ENCODE measurements at regions not wholly inside any gene's neighbourhood (a gene's known extent, or its start where the extent isn't known, plus 50 kb on each side); places are given as distances from the start of the nearest gene placed in this dataset.

DNA sequence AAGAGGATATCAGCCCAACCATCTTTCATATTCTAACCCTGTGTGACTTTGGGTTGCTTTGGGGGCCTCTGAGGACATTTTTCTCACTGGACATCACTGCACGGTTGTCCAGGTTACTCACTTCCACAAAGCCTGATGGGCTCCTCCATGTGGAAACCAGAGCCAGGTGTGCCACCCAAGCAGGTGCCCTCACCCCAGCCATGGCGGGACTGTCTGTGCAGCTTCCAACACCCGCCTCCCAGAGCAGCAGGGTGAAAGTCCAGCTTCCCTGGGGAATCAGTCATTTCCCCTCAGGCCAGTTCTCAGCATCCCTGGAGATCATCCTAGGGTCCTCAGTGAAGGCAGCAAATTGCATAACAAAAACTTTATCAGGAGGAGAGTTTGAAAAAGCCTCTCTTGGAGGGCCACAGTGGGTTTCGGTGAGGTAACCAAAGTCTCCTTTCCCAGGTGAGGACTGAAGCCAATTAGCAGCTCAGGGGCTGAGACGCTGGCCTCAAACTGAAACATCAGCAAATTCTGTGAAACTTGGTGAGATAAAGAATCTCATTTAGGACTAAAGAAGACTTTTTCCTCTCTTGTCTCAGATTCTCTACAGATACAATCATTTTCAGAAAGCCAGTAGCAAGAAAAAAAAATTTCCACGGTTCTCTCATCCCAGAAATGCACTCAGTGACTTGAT is 289.6 kb upstream of the CDH4 start:
- DNase-seq (ENCODE audit: extremely low read depth, low read depth), result no peak

DNA sequence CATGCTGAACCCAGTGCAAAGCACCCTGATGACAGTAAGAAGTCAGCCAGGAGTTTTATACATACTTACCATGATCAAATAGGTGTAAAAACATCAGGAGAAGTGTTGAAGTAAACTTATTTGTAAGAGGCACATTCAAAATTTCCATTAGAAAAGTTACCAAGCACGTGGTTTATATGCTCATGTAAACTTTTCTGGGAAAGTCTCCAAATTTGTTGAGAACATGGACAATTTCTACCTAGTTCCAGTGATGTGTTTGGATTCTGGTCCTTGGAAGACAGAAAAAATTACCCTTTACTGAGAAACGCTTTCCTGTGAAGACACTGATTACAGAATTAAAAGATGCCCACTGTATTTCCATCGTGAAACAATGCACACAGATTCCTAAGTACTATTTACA is 288.9 kb upstream of the CDH4 start:
- no peak for DNase-seq (ENCODE audit: extremely low read depth, low read depth)

DNA sequence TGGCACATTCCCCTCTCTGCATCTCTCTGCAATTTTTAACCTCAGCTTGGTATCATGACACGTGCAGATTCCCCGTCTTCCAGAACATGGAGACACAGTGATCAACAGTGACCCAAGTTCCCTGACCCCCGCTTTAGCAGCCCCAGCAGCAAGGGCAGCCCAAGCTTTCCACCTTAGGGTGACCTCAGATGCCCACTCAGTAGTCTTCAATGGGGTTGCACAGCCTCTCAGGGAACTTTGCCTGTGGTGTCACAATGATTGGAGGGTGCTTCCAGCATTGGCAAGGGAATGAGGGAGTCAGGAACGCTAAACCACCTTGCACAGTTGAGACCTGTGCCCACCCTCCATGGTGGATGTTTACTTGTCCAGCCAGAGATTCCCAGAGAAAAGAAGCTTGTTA is 287.1 kb upstream of the CDH4 start:
- DNase-seq (ENCODE audit: extremely low read depth, low read depth), result no peak

DNA sequence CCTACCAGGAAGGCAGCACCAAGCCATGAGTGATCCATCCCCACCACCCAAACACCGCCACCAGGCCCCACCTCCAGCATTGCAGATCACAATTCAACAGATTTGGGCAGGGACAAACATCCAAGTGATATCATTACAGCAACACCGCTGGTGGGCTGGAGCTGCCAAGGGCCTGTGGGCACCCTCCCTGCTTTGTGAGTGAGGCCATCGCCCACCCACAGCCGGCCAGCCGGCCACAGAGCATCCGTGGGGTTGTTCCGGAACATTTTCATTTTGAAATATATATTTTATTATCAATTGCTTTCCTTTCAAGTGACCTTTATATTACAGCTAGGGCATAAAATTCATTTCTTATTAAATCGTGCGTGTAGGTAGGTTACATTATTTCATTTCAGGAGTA is 286.0 kb upstream of the CDH4 start:
- DNase-seq (ENCODE audit: extremely low read depth, low read depth), result no peak

DNA sequence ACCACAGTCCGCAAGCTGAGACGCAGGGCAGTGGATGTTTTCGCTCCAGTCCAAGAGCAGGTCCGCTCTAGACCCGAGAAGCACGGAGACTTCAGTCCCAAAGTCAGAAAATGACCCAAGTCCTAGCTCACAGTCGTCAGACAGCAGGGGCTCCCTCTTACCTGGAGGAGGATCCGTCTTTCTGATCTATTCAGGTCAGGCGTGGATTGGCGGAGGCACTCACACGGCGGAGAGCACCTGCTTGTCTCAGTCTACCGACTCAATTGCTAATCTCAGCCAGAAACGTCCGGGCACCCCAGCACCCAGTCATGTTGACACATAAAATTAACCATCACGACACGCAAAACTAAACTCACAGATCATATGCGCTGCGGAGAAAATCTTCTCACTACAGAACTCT is 285.3 kb upstream of the CDH4 start:
- DNase-seq (ENCODE audit: extremely low read depth, low read depth), result no peak

DNA sequence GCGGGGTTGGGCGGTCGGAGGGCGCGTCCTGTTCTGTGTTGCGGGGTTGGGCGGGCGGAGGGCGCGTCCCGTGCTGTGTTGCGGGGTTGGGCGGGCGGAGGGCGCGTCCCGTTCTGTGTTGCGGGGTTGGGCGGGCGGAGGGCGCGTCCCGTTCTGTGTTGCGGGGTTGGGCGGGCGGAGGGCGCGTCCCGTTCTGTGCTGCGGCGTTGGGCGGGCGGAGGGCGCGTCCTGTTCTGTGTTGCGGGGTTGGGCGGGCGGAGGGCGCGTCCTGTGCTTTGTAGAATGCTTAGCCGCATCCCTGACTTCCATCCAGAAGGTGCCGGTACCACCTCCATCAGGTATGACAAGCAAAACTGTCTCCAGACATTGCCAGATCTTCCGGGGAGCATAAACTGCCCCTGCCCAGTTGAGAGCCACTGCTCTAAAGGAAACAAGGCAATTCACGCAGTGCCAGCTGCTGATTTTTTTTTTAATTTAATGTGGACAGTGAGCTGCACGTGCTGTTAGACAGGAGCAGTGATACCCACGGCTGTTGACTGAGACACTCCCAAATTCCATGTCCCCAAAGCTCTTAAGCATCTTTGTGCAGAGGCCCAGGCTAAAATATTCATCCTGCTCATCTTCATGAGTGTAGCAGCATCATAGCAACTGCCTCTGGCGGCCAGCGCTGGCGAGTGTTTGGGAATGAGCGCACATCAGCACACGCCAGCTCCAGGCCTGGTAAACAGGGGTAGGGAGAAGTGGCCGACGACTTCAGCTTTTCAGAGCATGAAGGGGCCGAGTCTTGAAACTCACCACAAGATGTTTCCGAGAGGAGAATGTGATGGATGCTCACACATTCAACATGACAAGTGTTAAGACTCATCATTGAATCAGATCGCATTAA is 284.4 kb upstream of the CDH4 start:
- no peak for DNase-seq (ENCODE audit: extremely low read depth, low read depth)

DNA sequence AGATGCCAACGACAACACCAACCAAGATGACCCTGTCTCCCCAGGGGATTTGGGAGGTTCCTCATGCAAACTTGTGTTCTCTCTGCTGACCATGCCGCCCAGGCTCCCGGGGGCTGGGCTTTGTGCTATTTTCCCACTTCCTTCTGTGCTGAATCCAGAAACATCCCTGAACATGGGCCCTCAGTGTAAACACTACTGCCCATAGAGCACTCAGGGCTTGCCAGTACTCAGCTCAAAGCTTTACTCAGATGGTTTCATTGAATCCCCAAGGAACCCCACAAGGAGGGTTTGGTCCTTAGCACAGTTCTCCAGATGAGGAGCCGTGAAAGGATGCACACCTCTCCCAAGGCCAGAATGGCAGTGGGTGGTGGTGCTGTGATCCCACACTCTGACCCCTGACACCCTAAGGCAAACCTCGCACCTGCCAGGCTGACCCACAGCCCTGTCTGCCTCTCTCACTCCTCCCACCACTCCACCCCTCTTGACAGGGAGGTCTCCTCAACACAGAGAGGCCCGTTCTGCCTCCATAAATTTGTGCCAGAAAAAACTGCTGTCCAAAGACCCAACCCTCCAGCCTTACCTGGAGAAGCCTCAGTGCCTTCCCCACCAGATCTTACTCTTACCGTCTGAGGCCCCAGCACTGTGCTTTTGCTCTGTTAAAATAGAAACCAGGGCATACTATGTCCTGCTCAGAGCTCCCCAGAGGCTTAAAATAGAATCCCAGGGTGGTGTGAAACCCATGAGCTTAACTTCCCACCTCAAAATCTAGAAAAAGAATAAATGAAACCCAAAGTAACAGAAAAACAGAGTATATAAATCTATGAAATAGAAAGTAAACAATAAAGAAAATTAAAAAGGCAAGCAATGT is 283.0 kb upstream of the CDH4 start:
- DNase-seq (ENCODE audit: extremely low read depth, low read depth), result no peak

DNA sequence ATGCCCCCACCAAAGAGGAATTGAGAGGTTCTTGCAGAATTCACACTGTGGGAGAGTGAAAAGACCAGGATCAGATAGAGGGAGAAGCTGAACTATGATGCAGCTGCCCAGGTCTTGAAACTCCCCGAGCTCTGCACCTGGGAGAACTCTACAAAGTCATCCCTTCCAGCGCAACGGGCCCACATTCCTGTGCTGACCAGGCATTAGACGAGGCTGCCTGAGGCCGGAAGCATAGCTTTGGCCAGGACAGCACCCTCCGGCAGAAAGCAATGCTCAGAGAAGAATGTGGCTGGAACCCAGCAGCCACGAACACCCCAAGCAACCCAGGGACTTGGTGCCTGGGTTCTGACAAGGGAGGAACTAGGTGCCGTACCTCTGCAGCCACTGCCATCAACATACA is 281.5 kb upstream of the CDH4 start:
- DNase-seq (ENCODE audit: extremely low read depth, low read depth), result no peak

DNA sequence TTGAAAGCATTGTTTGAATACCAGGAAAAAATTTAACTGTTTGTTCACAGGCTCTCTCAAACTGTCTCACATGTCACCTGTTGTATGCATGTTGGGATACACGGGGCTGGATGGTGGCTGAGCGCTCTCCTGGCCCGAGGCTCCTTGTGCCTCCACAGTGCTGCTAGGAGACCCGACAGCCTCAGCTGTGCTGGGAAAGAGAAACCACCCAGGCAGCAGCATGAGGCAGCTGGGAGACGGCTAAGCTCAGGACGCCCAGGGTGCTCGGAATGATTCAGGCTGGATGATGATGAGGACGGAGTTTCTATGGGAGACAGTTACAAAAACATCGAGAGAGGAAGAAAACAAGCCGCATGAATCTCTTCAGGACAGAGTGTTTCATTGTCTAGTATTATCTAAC is 278.0 kb upstream of the CDH4 start:
- no peak for DNase-seq (ENCODE audit: extremely low read depth, low read depth)

DNA sequence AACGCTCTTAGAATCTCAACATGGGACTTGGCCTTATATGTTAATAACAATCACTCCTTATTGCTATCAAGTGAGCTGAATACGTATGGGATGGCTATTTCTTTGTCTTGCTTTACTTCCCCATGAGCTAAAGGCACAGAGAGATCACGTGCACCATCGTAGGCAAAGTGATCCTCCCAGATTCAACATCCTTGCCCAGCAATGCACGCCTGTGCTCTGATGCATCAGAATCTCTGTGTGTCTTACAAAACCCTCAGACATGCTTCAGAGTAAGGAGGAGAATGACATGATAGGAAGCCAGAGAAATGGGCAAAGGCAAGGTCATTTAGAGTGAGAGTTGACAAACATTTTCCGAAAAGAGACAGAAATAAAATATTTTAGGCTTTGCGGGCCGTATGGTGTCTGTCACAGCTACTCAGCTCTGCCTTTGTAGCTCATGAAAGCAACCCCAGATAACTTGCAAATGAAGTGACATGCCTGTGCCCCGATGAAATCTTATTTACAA is 277.6 kb upstream of the CDH4 start:
- DNase-seq (ENCODE audit: extremely low read depth, low read depth), result no peak

DNA sequence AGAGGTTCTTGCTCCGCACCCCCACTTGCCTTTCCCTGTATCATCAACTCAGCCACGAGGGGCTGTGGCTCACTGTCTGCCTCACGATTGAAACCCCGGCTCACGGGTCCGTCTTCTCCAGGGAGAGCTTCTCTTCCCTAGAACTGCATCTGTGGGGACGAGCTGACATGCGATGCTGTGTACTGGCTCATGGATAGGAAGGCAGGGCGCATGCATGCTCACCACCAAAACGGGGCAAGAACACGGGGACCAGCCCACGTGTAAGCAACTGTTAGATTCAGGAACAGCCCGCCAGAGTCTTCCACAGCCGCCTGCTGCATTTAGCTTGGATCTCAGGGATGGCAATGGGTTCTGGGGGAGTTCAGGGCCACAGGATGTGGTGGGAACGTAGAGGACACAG is 275.9 kb upstream of the CDH4 start:
- DNase-seq (ENCODE audit: extremely low read depth, low read depth), result no peak

DNA sequence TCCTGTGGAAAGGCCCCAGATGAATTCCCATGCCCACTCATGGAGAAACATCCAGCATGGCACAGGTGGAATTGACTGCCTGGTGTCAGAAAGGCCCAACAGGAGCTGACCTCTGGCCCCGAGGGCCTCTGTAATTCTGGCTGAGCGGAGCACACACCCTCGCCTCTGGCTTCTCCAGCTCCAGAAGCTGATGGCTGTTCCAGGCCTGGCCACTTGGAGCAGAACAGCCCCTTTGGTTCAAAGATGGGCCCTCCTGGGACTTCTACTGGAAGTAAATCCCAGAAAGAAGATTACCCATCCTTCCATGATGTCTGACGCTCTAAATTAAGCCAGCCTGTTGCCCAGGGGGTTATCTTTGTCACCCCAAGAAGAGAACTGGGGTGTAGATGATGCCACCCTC is 275.1 kb upstream of the CDH4 start:
- DNase-seq (ENCODE audit: extremely low read depth, low read depth), result no peak

DNA sequence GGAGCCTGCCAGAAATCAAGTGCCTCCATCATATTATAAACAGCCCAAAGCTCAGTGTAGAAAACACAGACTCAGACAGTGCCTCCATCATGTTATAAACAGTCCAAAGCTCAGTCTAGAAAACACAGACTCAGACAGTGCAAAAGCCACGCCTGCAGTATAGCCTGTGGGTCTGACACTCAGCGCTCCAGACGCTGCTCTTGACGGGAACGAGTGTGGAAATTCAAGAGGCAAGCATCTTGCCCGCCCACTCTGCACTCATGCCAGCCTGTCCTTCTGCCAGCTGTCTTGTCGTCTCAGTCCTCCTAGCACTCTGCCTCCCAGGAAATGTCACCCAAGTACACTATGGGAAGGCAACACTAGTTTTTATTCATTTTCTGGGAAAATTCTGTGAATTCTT is 274.2 kb upstream of the CDH4 start:
- no peak for DNase-seq (ENCODE audit: extremely low read depth, low read depth)

DNA sequence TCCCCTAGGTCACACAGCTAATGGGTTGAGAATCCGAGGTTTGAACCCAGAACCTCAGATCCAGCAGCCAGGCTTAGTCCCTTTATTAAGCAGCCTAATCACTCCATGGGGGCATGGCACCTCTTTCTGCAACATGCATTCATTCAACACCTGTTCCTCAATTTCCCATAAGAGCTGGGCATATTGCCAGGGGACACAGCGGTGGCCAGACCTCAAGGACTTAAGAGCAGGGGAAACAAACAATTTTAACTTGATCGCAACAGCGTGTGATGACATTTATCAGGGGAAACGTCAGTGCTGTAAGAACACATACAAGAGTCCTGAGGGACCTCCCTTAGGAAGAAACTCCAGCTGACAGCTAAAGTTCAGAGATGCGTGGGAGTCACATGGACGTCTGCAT is 267.4 kb upstream of the CDH4 start:
- DNase-seq (ENCODE audit: extremely low read depth, low read depth), result no peak

DNA sequence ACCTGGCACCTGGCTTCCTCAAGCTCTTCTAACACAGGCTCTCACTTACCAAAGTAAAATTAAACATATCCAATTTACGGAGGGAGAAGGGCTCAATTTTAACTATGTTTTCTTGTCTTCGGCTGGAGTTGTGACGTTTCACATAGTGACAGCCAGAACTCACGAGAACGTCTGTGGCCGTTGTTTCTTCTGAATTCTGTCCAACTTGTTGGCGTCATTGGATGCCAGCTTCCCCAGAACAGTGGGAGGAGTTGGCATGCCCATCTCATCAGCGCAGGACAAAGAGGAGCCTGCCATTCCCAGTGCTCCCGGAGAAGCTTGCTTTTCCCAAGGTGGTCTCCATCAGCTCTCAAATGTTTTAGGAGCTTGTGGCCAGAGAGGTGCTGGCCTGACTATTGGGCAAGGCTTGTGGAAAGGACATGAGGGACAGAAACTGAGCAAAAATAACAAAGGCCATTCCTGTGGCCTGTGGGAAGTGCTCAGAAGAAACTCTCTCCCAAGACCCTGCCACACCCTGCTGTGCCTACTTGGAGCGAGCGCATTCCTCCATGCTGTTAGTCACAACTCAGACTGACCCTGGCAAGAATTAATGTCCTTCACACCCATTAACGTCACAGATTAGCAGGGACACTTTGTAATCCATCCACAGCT is 265.4 kb upstream of the CDH4 start:
- no peak for DNase-seq (ENCODE audit: extremely low read depth, low read depth)

DNA sequence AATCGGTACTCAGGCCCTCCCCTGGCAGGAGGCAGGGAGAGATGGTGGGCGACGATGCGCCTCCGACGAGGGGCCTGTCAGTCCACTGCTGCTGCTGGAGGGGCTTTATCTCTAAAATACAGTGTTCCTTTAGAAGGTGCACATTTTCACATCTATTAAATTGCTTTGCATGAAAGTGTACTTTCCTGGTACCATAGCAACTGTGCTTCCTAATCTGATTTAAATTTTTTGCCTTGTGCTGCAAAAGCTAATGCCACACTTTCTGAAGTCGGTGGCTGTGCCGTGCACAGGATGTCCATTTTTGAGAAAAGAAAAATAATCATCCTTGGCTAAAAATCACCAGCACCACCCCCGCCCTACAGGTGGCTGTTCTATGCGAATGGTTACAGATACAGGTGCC is 262.0 kb upstream of the CDH4 start:
- DNase-seq (ENCODE audit: extremely low read depth, low read depth), result no peak

DNA sequence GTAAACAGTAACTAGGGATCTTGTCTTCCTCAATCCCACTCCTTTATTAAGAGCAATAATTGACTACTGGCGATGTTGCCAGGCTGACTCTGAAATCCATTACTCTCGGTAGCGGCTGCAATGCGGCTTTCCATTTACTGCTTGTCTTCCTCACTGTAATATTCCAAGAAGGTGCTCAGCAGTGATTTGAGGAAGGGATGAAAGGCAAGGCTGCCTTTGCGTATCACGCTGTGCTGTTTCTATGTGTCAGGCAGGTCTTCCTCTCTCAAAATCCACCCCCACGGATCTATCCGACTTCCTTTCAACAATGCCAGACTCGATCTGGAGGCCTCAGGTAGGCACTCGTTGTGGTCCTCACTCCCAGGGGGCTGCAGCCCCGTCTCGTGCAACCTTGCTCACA is 261.4 kb upstream of the CDH4 start:
- DNase-seq (ENCODE audit: extremely low read depth, low read depth), result no peak

DNA sequence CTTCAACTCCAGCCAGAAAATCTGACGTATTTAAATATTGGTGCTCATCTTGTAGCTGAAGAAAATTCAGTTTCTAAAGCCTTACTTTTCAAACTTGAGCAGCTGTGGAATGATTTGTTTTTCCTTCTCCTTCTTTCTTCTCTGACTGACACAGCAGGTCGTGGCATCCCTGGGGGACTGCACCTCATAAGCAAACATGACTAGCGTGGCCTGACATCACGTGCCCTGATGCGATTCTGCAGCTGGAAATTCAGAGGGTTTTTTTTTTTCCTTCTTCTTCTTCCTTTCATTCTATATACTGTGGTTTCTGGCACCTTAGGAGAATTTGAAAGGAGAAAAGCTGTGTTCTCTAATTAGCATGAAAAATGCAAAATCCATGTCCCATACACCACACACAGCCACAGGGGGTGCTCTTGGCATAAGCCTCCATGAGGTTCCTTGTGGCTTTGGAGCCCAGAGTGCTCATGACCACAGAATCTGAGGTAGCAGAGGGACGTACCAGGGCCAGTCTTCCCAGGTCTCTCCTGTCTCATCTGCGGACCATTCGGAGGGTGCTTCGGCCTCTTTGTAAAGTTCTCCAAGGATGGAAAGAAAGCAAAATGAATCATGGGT is 258.5 kb upstream of the CDH4 start:
- no peak for DNase-seq (ENCODE audit: extremely low read depth, low read depth)

DNA sequence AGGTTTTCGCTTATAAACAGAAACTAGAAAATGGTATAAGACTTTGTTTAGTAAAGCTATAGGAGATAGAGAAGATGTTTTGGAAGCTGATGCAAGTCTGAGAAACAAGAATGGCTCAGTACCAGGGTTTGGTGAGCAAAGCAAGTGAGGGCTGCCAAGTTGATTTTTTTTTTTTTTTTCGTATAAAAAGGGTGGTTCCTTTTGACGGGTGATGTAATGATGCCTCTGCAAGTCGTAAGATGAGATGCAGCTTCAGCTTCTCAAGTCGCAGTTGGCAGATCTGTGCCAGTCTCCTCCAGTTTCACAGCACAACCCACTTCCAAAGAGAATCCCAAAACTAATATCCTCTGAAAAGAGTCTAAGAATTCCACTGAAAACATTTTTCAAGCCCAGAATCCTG is 252.8 kb upstream of the CDH4 start:
- DNase-seq (ENCODE audit: extremely low read depth, low read depth), result peak; percentile 1

DNA sequence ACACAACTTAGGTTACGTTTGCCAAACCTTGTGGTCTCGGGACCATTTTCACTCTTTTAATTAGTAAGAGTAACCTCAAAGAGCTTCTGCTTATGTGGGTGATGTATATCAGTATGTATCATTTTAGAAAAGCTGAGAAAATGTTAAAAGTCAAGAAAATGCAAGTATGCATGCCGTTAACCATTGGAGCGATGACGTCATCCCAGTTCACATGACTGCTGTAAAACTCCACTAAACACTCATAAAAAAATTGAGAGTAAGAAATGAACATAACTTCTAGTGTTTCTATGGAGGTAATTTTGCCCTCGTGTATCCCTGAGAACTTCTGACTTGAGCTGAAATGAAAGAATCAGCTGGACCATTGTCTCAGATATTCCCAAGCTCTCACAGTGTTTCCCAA is 250.0 kb upstream of the CDH4 start:
- no peak for DNase-seq (ENCODE audit: extremely low read depth, low read depth)

Measured in NCI-H460 (cell line).